Karpas-422 (cell line): ENCODE measurements at regions not wholly inside any gene's neighbourhood (a gene's known extent, or its start where the extent isn't known, plus 50 kb on each side); places are given as distances from the start of the nearest gene placed in this dataset.
"Not testable (repeated sequence)": the region's sequence is repeated elsewhere in the genome, so short reads cannot be mapped to it uniquely, and the experiment has no call there.

Experiments used
- DNase-seq: peaks from one replicate; pipeline ENCODE4 v3.0.0-alpha.2; 2015
- H2AFZ ChIP-seq: fragments of 200-600 bp; sonication (generic); 2 replicates; pipeline ENCODE4 v1.6.1; 2014; ENCODE audit warnings: antibody characterized with exemption, low read length, mixed read lengths
- H3K27ac ChIP-seq: fragments of 200-600 bp; sonication (generic); 2 replicates; pipeline ENCODE4 v1.5.1; 2014; ENCODE audit warnings: mild to moderate bottlenecking, low read length, moderate library complexity
- H3K27me3 ChIP-seq: fragments of 200-600 bp; sonication (generic); 2 replicates; pipeline ENCODE4 v1.6.1; 2014; ENCODE audit warnings: low read length, mixed read lengths
- H3K36me3 ChIP-seq: fragments of 200-600 bp; sonication (generic); 2 replicates; pipeline ENCODE4 v1.6.1; 2014; ENCODE audit warnings: low read length, mixed read lengths; ENCODE audit not compliant: insufficient read depth
- H3K4me1 ChIP-seq: fragments of 200-600 bp; sonication (generic); 2 replicates; pipeline ENCODE4 v1.6.1; 2014; ENCODE audit warnings: mild to moderate bottlenecking, low read length, mixed read lengths
- H3K4me2 ChIP-seq: fragments of 200-600 bp; sonication (generic); 2 replicates; pipeline ENCODE4 v1.6.1; 2014; ENCODE audit warnings: low read length, low read depth, mild to moderate bottlenecking; ENCODE audit not compliant: poor library complexity, severe bottlenecking
- H3K4me3 ChIP-seq: fragments of 200-600 bp; sonication (generic); 2 replicates; pipeline ENCODE4 v1.5.1; 2014; ENCODE audit warnings: mild to moderate bottlenecking, antibody characterized with exemption, low read length, mixed read lengths
- H3K79me2 ChIP-seq: fragments of 200-600 bp; sonication (generic); 2 replicates; pipeline ENCODE4 v1.6.1; 2014; ENCODE audit warnings: mild to moderate bottlenecking, low read length, mixed read lengths
- H3K9ac ChIP-seq: fragments of 200-600 bp; sonication (generic); 2 replicates; pipeline ENCODE4 v1.6.0; 2014; ENCODE audit warnings: low read length
- H3K9me2 ChIP-seq: fragments of 200-600 bp; sonication (generic), shearing (Covaris generic); replicated peaks from 2 replicates; pipeline ENCODE4 v1.6.0; 2014; ENCODE audit warnings: mild to moderate bottlenecking, low read length, moderate library complexity; ENCODE audit not compliant: insufficient read depth
- H3K9me3 ChIP-seq: fragments of 300-700, 200-600 bp; sonication (generic); 2 replicates; pipeline ENCODE4 v1.6.1; 2014; ENCODE audit warnings: low read length, mixed read lengths
- H4K20me1 ChIP-seq: fragments of 200-600 bp; sonication (generic); 2 replicates; pipeline ENCODE4 v1.6.1; 2014; ENCODE audit warnings: mild to moderate bottlenecking, antibody characterized with exemption, low read length, low read depth; ENCODE audit not compliant: insufficient read depth

DNA sequence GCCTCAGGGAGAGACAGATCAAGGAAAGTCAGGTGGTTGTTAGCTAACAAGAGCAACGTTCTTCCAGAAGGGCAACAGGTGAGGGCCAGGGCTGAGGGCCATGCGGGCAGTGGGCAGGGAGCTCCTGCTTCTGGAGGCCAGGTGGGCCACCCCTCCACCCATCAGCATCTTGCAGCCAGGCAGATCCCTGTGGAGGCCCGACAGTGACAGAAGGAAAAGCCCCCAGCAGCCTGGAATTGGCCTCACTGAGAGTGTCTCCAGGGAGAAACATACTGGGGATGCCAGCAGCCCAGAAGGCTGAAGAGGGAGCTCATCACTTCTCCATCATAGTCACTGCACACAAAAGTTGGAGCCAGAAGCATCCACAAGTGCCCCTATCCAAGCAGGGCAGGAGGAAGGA is 300.1 kb downstream of the BCL2L11 start:
- not testable (repeated sequence) for H3K36me3 ChIP-seq, H3K4me3 ChIP-seq, H3K9me3 ChIP-seq, H2AFZ ChIP-seq, H3K79me2 ChIP-seq, H3K9me2 ChIP-seq, H3K27me3 ChIP-seq, H3K27ac ChIP-seq, H4K20me1 ChIP-seq, H3K4me2 ChIP-seq, H3K9ac ChIP-seq, H3K4me1 ChIP-seq, DNase-seq

GRCh38 chr2:111421949-111422348 is 301.2 kb downstream of the BCL2L11 start:
- H3K79me2 ChIP-seq, H3K27ac ChIP-seq, DNase-seq, H3K27me3 ChIP-seq, H3K4me1 ChIP-seq, H3K9me2 ChIP-seq, H4K20me1 ChIP-seq, H3K4me2 ChIP-seq, H3K9ac ChIP-seq, H3K36me3 ChIP-seq, H2AFZ ChIP-seq, H3K4me3 ChIP-seq, H3K9me3 ChIP-seq: not testable (repeated sequence)

- H3K4me3 ChIP-seq, DNase-seq, H3K27ac ChIP-seq: not testable (repeated sequence)
Measured at GRCh38 chr2:111422562-111422961, 301.8 kb downstream of the BCL2L11 start.

DNA sequence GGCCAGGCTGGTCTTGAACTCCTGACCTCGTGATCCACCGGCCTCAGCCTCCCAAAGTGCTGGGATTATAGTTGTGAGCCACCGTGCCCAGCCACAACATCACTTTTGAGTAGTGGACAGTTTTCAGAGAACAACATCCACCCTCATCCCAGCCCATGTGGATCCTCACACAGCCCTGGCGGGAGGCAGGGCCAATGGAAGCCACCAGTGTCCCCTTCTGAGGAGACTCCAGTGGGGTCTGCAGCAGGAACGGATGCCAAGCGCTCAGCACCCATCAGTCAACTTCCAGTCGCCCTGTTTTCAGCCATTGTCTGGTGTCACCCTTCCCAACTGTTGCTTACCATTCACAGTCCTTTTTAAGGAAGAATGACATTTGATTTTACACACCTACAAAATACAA is 302.5 kb downstream of the BCL2L11 start:
- not testable (repeated sequence) for H4K20me1 ChIP-seq, H3K79me2 ChIP-seq, H3K4me1 ChIP-seq, DNase-seq, H3K9me3 ChIP-seq, H3K36me3 ChIP-seq, H2AFZ ChIP-seq, H3K9me2 ChIP-seq, H3K27ac ChIP-seq, H3K4me2 ChIP-seq, H3K9ac ChIP-seq, H3K27me3 ChIP-seq, H3K4me3 ChIP-seq

More at GRCh38 chr2:111422562-111422961, 301.8 kb downstream of the BCL2L11 start:
- H3K36me3 ChIP-seq, H3K79me2 ChIP-seq, H4K20me1 ChIP-seq, H3K9me3 ChIP-seq, H3K4me2 ChIP-seq, H3K9ac ChIP-seq, H3K9me2 ChIP-seq, H2AFZ ChIP-seq, H3K27me3 ChIP-seq, H3K4me1 ChIP-seq: not testable (repeated sequence)

DNA sequence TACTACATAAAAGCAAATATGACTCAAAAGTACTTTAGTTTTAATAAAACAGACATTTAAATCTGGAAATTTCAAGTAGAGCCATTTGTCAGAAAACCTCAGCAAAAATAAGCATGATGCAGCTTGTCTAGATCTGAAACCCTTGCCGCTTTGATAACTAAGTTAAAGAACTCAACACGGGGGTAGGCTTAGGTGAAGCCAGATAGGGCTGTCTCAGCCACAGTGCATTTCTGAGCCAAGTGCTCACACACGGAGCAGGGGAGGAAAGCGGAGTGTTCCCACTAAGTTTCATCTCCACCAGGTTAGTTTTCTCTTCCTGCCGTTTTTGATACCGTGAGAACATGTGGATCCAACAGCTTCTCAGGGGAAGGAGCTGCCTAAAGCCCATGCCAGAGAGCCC is 303.5 kb downstream of the BCL2L11 start:
- H3K4me1 ChIP-seq, DNase-seq, H3K36me3 ChIP-seq, H2AFZ ChIP-seq, H3K27me3 ChIP-seq, H3K4me2 ChIP-seq, H4K20me1 ChIP-seq, H3K4me3 ChIP-seq, H3K9me3 ChIP-seq, H3K9me2 ChIP-seq, H3K9ac ChIP-seq, H3K79me2 ChIP-seq, H3K27ac ChIP-seq: not testable (repeated sequence)

DNA sequence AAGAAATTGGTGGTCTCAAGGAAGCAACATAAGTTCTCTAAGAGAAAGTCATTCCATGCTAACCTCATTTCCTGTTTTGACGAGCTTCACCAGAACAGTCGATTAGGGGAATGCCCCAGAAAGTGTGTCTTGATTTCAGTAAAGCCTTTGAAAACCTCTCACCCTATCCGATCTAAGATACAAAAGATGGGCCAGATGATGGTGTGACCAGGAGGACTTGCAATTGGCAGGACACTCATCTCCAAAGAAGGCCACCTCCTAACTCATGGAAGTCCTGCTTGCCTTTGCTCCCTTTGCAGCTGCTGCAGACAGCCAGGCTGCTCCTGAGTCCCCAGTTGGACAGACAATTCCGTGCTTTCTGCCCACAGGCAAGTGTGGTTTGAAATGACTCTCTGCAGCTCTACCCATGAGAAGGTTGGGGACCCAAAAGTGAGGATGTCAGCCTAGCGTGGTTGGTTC is 304.2 kb downstream of the BCL2L11 start:
- not testable (repeated sequence) for H3K27me3 ChIP-seq, H3K9me2 ChIP-seq, H3K4me2 ChIP-seq, H3K27ac ChIP-seq, H3K9ac ChIP-seq, H3K4me3 ChIP-seq, H4K20me1 ChIP-seq, H2AFZ ChIP-seq, H3K4me1 ChIP-seq, H3K36me3 ChIP-seq, H3K9me3 ChIP-seq, H3K79me2 ChIP-seq
- peak; percentile 29 for DNase-seq

- H2AFZ ChIP-seq, H3K4me3 ChIP-seq, H3K4me1 ChIP-seq, DNase-seq, H3K4me2 ChIP-seq, H3K9me3 ChIP-seq, H3K36me3 ChIP-seq, H3K9me2 ChIP-seq, H4K20me1 ChIP-seq, H3K27me3 ChIP-seq, H3K79me2 ChIP-seq, H3K27ac ChIP-seq, H3K9ac ChIP-seq: not testable (repeated sequence)
Measured at GRCh38 chr2:111425789-111426201, 305.1 kb downstream of the BCL2L11 start.

- not testable (repeated sequence) for H2AFZ ChIP-seq, H3K79me2 ChIP-seq, H3K27ac ChIP-seq, H3K4me2 ChIP-seq, H3K4me3 ChIP-seq, H4K20me1 ChIP-seq, H3K9ac ChIP-seq, H3K9me3 ChIP-seq, H3K36me3 ChIP-seq, H3K27me3 ChIP-seq, H3K9me2 ChIP-seq
- H3K4me1 ChIP-seq = peaks cover 15% of the 10 kb centered on the region
- DNase-seq = peak; percentile 7
Measured at GRCh38 chr2:111427346-111427745, 306.6 kb downstream of the BCL2L11 start.

DNA sequence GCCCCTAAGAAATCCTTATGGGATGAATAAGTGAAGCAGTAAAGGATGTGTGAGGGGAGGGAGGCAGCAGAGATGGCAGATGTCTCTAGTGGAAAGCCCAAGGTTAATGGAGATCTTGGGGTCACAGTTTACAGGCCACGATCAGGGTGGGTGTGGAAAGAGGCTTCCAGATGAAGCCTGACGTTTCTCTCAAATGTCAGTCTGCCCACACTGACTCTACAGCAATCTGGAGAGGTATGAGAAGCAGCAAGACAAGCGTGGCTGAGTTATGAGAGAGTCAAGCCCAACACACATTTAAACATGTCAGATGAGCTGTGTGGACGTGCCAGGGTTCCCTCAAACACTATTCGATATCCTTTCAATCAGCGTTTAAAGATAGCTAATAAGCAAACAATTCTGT is 308.2 kb downstream of the BCL2L11 start:
- H3K4me1 ChIP-seq = peaks cover 17% of the 10 kb centered on the region
- peak; percentile 5 for DNase-seq
- H3K4me2 ChIP-seq, H3K79me2 ChIP-seq, H4K20me1 ChIP-seq, H2AFZ ChIP-seq, H3K27ac ChIP-seq, H3K36me3 ChIP-seq, H3K27me3 ChIP-seq, H3K9me2 ChIP-seq, H3K9me3 ChIP-seq, H3K9ac ChIP-seq, H3K4me3 ChIP-seq: not testable (repeated sequence)
